ENCODE measurements at regions not wholly inside any gene's neighbourhood (a gene's known extent, or its start where the extent isn't known, plus 50 kb on each side); places are given as distances from the start of the nearest gene placed in this dataset.

- no peak for TF ChIP-seq CTCF (IDR thresholded peaks at IDR 0.05)
- TF ChIP-seq POLR2A (IDR thresholded peaks at IDR 0.05), result no peak
These were observed 237.1 kb upstream of the DYNLRB2 start for GRCh38 chr16:80303691-80304090.

Data from lower leg skin (tissue), 3 donors.